GM10266 (cell line): ENCODE measurements at regions not wholly inside any gene's neighbourhood (a gene's known extent, or its start where the extent isn't known, plus 50 kb on each side); places are given as distances from the start of the nearest gene placed in this dataset.

ENCODE experiments used
- DNase-seq: peaks from one replicate; pipeline ENCODE4 v3.0.0; 2012; ENCODE audit errors: extremely low spot score
- CTCF ChIP-seq: IDR thresholded peaks from 2 replicates; pipeline ENCODE4 v1.5.1; 2012; ENCODE audit warnings: mild to moderate bottlenecking, low read depth; ENCODE audit not compliant: control insufficient read depth, insufficient read depth; ENCODE audit errors: missing control alignments

- no peak for TF ChIP-seq CTCF
- DNase-seq, result no peak
These were observed 90.7 kb upstream of the MEF2A start for GRCh38 chr15:99474909-99475753.

- TF ChIP-seq CTCF, result no peak
- DNase-seq, result no peak
These were observed 89.9 kb upstream of the MEF2A start for GRCh38 chr15:99475754-99476412.

GRCh38 chr15:99476413-99477222 is 89.2 kb upstream of the MEF2A start:
- no peak for DNase-seq
- TF ChIP-seq CTCF, result no peak

- no peak for DNase-seq
- TF ChIP-seq CTCF, result no peak
These were observed 87.9 kb upstream of the MEF2A start for GRCh38 chr15:99477791-99478471.

GRCh38 chr15:99478977-99479376 is 86.8 kb upstream of the MEF2A start:
- TF ChIP-seq CTCF, result no peak
- DNase-seq, result no peak

- TF ChIP-seq CTCF, result no peak
- DNase-seq, result no peak
These were observed 85.6 kb upstream of the MEF2A start for GRCh38 chr15:99480016-99480810.
